Smooth muscle cell (in vitro differentiated cells): ENCODE measurements at regions not wholly inside any gene's neighbourhood (a gene's known extent, or its start where the extent isn't known, plus 50 kb on each side); places are given as distances from the start of the nearest gene placed in this dataset.
"Not testable (repeated sequence)": the region's sequence is repeated elsewhere in the genome, so short reads cannot be mapped to it uniquely, and the experiment has no call there.

Source experiments
- DNase-seq: peaks from one replicate; lab custom pipeline; 2025; ENCODE audit not compliant: unreplicated experiment; lab: John Stamatoyannopoulos, UW
- H2AFZ ChIP-seq: fragments of 200-600 bp; sonication (generic); 2 replicates; pipeline ENCODE4 v1.6.0; 2016; ENCODE audit warnings: antibody characterized with exemption, low read depth, mild to moderate bottlenecking
- H3F3A ChIP-seq: fragments of 200-600 bp; sonication (generic); 2 replicates; pipeline ENCODE4 v1.6.0; 2017; ENCODE audit warnings: antibody characterized with exemption, low read depth
- H3K27ac ChIP-seq: fragments of 200-600 bp; sonication (generic); 2 replicates; pipeline ENCODE4 v1.5.1; 2016; ENCODE audit warnings: low read depth, mild to moderate bottlenecking
- H3K27me3 ChIP-seq: fragments of 200-600 bp; sonication (generic); 2 replicates; pipeline ENCODE4 v1.6.1; 2016; ENCODE audit warnings: low read depth, mild to moderate bottlenecking
- H3K36me3 ChIP-seq: fragments of 200-600 bp; sonication (generic); 2 replicates; pipeline ENCODE4 v1.5.1; 2016; ENCODE audit warnings: low read depth
- H3K4me1 ChIP-seq: fragments of 200-600 bp; sonication (generic); 2 replicates; pipeline ENCODE4 v1.5.1; 2016; ENCODE audit warnings: low read depth
- H3K4me2 ChIP-seq: fragments of 200-600 bp; sonication (generic); 2 replicates; pipeline ENCODE4 v1.6.0; 2016; ENCODE audit warnings: mild to moderate bottlenecking
- H3K4me3 ChIP-seq: fragments of 200-600 bp; sonication (generic); 2 replicates; pipeline ENCODE4 v1.5.1; 2016; ENCODE audit warnings: mild to moderate bottlenecking
- H3K79me2 ChIP-seq: fragments of 200-600 bp; sonication (generic); 2 replicates; pipeline ENCODE4 v1.6.0; 2016; ENCODE audit warnings: low read depth, mild to moderate bottlenecking
- H3K9ac ChIP-seq: fragments of 200-600 bp; sonication (generic); 2 replicates; pipeline ENCODE4 v1.6.0; 2016; ENCODE audit warnings: low read depth
- H3K9me3 ChIP-seq: fragments of 200-600 bp; sonication (generic); replicated peaks from 2 replicates; pipeline ENCODE4 v1.5.1; 2016; ENCODE audit warnings: low read depth
- H4K20me1 ChIP-seq: fragments of 200-600 bp; sonication (generic); 2 replicates; pipeline ENCODE4 v1.6.0; 2016; ENCODE audit warnings: low read depth
- WGBS: methylation state at CpG from one replicate; pipeline ENCODE4 v1.1.7; 2016; ENCODE audit warnings: low lambda C conversion rate; 5-methylcytosine and 5-hydroxymethylcytosine counted together

DNA sequence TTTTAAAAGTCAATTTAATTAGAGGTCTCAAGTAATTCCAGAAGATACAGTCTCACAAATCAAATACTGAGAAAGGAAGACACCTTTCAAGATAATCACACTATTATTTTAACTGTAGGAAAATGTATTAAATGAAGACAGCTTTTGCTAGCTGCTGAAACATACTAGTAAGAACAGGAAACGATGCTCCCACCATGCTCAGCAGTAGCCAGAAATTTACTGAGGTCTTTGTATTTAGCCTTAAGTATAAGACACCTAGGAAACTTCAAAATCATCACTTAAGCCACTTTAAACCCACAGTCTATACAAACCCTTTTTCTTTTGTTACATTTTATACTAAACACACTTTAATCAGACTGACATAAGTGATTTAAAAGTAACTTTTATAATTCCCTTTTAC is 72.7 kb upstream of the NPIPB12 start:
- not testable (repeated sequence) for DNase-seq, H3K36me3 ChIP-seq, H3K9me3 ChIP-seq, H2AFZ ChIP-seq, H3K9ac ChIP-seq, H3K4me2 ChIP-seq, H3K4me3 ChIP-seq, H3K27me3 ChIP-seq, H3F3A ChIP-seq, H3K27ac ChIP-seq, H3K4me1 ChIP-seq
- WGBS, result 100% methylated on average over 1 of the region's 1 CpG
- Histone ChIP-seq H4K20me1 (peaks cover 73% of the 10 kb centered on the region), H3K79me2 (peaks cover 84% of the 10 kb centered on the region)

DNA sequence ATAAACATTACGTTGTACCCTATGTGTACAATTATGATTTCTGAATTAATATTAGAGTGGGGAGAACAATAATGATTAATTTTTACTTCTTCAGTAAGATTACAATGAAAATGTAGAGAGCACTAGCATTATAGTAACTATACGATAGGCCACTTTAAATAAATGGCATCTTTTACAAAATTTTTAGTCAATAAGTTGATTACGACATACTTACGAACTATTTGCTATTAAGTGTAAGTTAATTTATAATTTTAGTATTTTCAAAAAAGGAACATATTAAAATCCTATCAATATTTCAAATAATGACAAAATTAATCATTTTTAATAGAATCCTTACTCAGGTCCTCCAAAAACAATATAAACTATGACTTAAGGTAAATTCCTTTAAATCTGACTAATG is 75.6 kb upstream of the NPIPB12 start:
- WGBS, result 98% methylated on average over 4 of the region's 4 CpGs
- H3K27ac ChIP-seq, H3K27me3 ChIP-seq, H2AFZ ChIP-seq, H3K9me3 ChIP-seq, H3K4me3 ChIP-seq, DNase-seq, H3K4me2 ChIP-seq, H3F3A ChIP-seq, H3K9ac ChIP-seq, H3K4me1 ChIP-seq, H3K36me3 ChIP-seq: not testable (repeated sequence)
- peaks cover 89% of the 10 kb centered on the region for H3K79me2 ChIP-seq
- H4K20me1 ChIP-seq, result peaks cover 84% of the 10 kb centered on the region

DNA sequence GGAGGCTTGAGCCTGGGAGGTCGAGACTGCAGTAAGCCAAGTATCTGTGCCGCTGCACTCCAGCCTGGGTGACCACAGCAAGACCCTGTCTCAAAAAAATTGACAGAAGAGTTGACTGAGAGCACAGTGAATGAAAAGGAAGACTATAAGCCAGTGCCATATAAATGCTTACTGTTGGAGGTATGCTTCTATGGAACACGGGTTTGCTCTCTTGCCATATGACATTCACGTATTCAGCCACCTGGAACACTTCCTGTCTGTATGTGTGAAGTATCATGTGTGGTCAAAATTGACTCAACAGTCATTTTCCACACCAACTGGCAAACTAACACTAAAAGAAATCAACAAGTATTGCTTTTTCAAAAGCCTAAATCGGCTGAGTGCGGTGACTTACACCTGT is 71.1 kb upstream of the SPN start:
- not testable (repeated sequence) for H3K4me1 ChIP-seq, H3K36me3 ChIP-seq, H3K9me3 ChIP-seq, H3K27ac ChIP-seq, DNase-seq, H3K27me3 ChIP-seq, H3K9ac ChIP-seq, H2AFZ ChIP-seq, H3K4me3 ChIP-seq, H3K4me2 ChIP-seq, H3F3A ChIP-seq
- Histone ChIP-seq H4K20me1 (peaks cover 61% of the 10 kb centered on the region), H3K79me2 (peaks cover 61% of the 10 kb centered on the region)
- WGBS, result 96% methylated on average over 6 of the region's 6 CpGs

DNA sequence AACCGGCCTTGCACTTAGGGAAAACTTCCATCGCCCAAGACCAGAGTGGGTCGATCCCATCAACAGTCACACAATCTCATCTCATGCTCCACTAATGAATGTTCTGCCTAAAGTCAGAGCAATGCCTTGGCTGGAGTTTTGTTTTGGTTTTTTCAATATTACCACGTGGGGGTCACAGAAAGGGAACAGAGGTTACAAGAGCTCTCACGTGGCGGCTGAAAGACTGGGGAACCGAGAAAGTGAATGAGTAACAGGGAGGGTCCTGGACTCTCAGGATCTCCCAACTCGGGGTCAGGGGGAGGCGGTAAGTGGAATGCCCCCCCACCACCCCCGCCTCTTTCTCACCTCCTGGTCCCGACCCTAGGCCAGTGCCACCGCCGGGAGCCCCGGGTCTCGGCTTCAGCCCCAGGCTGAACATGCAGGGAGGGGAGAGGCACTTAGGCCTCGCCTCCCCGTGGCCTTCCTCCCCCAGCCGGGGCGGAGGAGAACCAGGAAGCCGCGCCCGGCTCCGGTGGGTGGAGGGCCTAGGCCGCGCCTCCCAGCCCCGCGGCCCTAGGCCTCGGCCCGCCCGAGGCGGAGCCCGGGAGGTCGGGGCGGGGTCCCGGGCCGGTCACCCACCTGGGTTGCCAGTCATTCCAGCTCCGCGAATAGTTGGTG is 68.7 kb upstream of the SPN start:
- not testable (repeated sequence) for DNase-seq, H3F3A ChIP-seq, H3K36me3 ChIP-seq, H3K9me3 ChIP-seq, H2AFZ ChIP-seq, H3K4me1 ChIP-seq, H3K27me3 ChIP-seq
- H3K4me2 ChIP-seq, result peak overlapping the region; percentile 84
- peak overlapping the region; percentile 87 for H3K9ac ChIP-seq
- H3K4me3 ChIP-seq, result peak overlapping the region; percentile 68
- H4K20me1 ChIP-seq, result peaks cover 38% of the 10 kb centered on the region
- 0% methylated on average over 5 of the region's 38 CpGs for WGBS
- peaks cover 44% of the 10 kb centered on the region for H3K79me2 ChIP-seq
- H3K27ac ChIP-seq, result peak overlapping the region; percentile 82

DNA sequence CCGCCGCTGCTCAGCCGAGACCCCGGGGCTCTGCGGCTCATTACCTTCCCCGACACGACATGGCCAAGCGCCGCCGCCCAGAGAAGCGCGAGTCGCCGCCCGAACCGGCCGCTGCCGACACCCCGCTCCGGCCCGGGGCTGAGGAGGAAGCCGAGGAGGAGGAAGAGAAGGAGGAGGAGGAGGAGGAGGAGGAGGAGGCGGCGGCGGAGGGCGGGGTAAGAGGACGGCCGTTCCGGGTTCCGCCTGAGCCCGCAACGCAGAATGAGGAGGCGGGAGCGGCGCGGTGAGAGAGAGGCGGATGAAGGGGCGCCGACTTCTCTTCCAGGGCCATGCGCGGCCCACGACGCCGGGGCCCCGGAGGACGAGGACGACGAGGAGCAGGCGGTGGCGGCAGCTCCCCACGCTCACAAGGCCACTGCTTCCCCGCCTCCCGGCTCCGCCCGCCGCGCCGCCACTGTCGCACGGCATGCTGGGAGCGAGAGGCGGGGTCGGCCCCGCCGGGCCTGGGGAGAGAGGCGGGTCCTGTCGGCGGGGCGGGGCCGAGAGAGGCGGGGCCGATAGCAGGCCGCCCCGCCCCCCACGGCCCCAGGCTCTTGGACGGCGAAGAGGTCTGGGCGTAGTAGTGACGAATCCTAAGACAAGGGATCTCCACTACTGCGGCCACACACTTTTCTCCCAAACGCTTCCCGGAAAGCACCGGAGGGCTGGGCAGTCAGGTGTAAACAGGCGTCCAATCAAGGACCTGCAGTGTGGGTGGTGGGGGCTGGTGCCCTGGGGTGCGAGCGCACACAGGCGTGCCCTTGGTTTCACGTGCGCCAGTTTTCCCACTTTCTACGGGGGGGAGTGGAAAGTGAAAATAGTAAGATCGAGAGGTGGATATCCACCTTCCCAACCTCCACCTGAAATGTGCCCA is 67.9 kb upstream of the SPN start:
- peak overlapping the region; percentile 85 for H2AFZ ChIP-seq

DNA sequence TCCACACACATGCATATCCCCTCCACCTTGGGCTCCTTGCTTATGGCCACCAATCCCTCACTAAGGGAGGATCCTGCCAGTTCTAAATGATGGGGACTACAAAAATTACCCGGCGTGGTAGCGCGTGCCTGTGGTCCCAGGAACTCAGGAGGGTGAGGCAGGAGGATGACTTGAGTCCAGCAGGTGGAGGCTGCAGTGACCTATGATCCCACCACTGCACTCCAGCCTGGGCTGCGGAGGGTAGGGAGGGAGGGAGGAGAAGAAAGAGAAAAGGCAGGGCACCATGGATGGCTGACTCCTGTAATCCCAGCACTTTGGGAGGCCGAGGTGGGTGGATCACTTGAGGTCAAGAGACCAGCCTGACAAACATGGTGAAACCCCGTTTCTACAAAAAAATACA is 66.0 kb upstream of the SPN start:
- peaks cover 38% of the 10 kb centered on the region for H3K79me2 ChIP-seq
- H3K4me2 ChIP-seq, H3F3A ChIP-seq, H3K36me3 ChIP-seq, H3K9ac ChIP-seq, H3K4me1 ChIP-seq, H3K9me3 ChIP-seq, H2AFZ ChIP-seq, H3K27ac ChIP-seq, H3K27me3 ChIP-seq, DNase-seq, H3K4me3 ChIP-seq: not testable (repeated sequence)
- peaks cover 18% of the 10 kb centered on the region for H4K20me1 ChIP-seq
- 95% methylated on average over 7 of the region's 7 CpGs for WGBS

More for the DNA sequence above, 67.9 kb upstream of the SPN start:
- not testable (repeated sequence) for H3K27me3 ChIP-seq, H3K4me1 ChIP-seq, H3K36me3 ChIP-seq, H3F3A ChIP-seq, H3K9me3 ChIP-seq
- Histone ChIP-seq H4K20me1 (peaks cover 35% of the 10 kb centered on the region), H3K79me2 (peaks cover 47% of the 10 kb centered on the region), H3K9ac (peak overlapping the region; percentile 87), H3K4me3 (peak overlapping the region; percentile 68), H3K27ac (peak overlapping the region; percentile 87), H3K4me2 (peak overlapping the region; percentile 84)
- WGBS, result 2% methylated on average over 59 of the region's 91 CpGs
- peak; percentile 74 for DNase-seq

DNA sequence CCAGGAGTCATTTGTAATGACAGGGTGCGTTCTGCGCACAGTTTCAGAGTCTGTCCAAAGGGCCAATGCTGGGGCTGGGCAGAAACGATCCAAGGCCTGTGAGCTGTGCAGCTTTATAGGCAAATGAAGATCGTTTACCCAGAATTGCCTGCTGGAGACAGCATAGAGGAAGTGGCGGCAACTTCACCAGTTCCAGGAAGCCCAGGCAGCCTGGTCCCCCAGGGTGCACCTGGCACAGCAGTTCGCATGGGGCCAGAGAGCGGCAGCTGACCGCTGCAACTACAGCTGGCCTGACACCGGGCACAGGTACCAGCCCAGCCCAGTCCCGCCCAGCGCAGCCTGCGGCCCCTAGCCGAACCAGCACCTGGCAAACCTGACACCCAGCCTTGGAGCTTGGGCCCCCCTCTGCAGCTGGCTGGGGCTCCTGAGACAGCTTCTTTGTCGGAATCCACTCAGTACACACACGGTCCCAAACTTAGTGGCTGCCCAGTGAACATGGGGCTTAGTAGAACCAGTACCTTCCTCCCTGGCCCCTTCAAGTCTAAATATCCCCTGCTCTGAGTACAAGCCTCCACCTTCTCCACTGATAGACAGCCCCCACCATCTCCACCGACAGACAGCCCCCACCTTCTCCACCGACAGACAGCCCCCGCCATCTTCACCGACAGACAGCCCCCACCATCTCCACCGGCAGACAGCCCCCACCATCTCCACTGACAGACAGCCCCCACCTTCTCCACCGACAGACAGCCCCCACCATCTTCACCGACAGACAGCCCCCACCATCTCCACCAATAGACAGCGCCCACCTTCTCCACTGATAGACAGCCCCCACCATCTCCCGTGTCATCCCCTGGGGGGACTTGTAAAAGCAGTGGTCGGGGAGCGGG is 62.7 kb upstream of the SPN start:
- not testable (repeated sequence) for H3K9ac ChIP-seq, H3K9me3 ChIP-seq, DNase-seq, H3K4me2 ChIP-seq, H3K27ac ChIP-seq, H2AFZ ChIP-seq, H3K36me3 ChIP-seq, H3K4me1 ChIP-seq, H3F3A ChIP-seq, H3K27me3 ChIP-seq, H3K4me3 ChIP-seq
- 92% methylated on average over 26 of the region's 26 CpGs for WGBS
- Histone ChIP-seq H4K20me1 (peaks cover 36% of the 10 kb centered on the region), H3K79me2 (peaks cover 49% of the 10 kb centered on the region)

DNA sequence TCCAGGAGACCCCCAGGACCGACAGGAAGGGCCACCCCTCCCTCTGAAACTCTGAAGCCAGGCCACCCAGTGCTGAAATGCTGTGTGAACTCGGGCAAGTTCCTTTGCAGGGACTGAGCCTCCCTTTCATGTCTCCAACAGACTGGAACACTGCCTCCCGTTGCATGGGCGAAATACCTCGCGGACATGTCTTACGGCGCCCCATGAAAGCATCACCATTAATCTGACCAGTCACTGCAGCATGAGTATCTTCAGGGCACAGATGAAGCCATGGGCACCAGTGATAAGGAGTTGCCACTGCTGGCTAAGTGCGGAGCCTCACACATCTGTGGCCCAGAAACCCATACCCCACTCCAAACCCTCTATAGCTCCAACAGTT is 60.8 kb upstream of the SPN start:
- not testable (repeated sequence) for H3K36me3 ChIP-seq, H3K4me2 ChIP-seq, H2AFZ ChIP-seq, H3K27ac ChIP-seq, H3K4me3 ChIP-seq, H3K27me3 ChIP-seq, DNase-seq, H3K9ac ChIP-seq, H3K4me1 ChIP-seq, H3F3A ChIP-seq, H3K9me3 ChIP-seq
- peaks cover 51% of the 10 kb centered on the region for H4K20me1 ChIP-seq
- H3K79me2 ChIP-seq, result peaks cover 54% of the 10 kb centered on the region
- 94% methylated on average over 9 of the region's 9 CpGs for WGBS
